AG10803 (cell line): ENCODE measurements at regions not wholly inside any gene's neighbourhood (a gene's known extent, or its start where the extent isn't known, plus 50 kb on each side); places are given as distances from the start of the nearest gene placed in this dataset.

Source experiments
- DNase-seq: peaks from one replicate; pipeline ENCODE4 v3.0.0; 2010; ENCODE audit warnings: low read depth
- H3K4me3 ChIP-seq: 2 replicates; pipeline ENCODE4 v1.5.1; 2011; ENCODE audit warnings: mild to moderate bottlenecking, low read length, control low read depth
- TF ChIP-seq, protein P1 (sequence below): conservative IDR thresholded peaks from 2 replicates; pipeline ENCODE4 v1.5.1; 2011; ENCODE audit warnings: mild to moderate bottlenecking, low read length, control low read depth, inconsistent platforms

- DNase-seq: no peak
- no peak overlapping the region for H3K4me3 ChIP-seq
- TF ChIP-seq, protein P1, sequence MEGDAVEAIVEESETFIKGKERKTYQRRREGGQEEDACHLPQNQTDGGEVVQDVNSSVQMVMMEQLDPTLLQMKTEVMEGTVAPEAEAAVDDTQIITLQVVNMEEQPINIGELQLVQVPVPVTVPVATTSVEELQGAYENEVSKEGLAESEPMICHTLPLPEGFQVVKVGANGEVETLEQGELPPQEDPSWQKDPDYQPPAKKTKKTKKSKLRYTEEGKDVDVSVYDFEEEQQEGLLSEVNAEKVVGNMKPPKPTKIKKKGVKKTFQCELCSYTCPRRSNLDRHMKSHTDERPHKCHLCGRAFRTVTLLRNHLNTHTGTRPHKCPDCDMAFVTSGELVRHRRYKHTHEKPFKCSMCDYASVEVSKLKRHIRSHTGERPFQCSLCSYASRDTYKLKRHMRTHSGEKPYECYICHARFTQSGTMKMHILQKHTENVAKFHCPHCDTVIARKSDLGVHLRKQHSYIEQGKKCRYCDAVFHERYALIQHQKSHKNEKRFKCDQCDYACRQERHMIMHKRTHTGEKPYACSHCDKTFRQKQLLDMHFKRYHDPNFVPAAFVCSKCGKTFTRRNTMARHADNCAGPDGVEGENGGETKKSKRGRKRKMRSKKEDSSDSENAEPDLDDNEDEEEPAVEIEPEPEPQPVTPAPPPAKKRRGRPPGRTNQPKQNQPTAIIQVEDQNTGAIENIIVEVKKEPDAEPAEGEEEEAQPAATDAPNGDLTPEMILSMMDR: no peak
Observed at GRCh38 chr9:89873801-89874200, 269.0 kb downstream of the GADD45G start.

- no peak for DNase-seq
- no peak overlapping the region for H3K4me3 ChIP-seq
- TF ChIP-seq, protein P1: no peak
Observed at GRCh38 chr9:89874351-89875321, 269.8 kb downstream of the GADD45G start.

- TF ChIP-seq, protein P1: no peak
- DNase-seq: no peak
- H3K4me3 ChIP-seq: no peak overlapping the region
Observed at GRCh38 chr9:89877051-89878002, 272.5 kb downstream of the GADD45G start.

- no peak for DNase-seq
- TF ChIP-seq, protein P1: no peak
- H3K4me3 ChIP-seq: no peak overlapping the region
Observed at GRCh38 chr9:89878003-89878411, 273.2 kb downstream of the GADD45G start.

DNA sequence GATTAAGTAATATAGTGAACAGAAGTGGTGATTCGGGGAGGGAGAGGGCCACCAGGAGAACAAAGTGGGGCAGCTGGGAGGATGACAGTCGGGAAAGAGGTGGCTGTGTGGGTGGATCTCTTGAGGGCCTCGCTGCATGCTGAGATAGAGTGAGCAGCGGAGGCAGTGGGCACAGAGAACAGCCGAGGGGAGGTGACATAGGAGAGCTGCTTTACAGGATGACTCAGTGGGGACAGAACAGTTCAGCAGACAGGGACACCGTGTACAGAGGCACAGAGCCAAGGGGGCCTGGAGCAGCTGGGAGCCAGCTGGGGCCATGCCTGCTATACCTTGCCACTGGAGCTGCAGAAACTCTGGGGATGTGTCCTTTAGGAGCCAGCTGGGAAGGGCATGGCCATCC, 273.9 kb downstream of the GADD45G start:
- DNase-seq: no peak
- TF ChIP-seq, protein P1: no peak
- no peak overlapping the region for H3K4me3 ChIP-seq

DNA sequence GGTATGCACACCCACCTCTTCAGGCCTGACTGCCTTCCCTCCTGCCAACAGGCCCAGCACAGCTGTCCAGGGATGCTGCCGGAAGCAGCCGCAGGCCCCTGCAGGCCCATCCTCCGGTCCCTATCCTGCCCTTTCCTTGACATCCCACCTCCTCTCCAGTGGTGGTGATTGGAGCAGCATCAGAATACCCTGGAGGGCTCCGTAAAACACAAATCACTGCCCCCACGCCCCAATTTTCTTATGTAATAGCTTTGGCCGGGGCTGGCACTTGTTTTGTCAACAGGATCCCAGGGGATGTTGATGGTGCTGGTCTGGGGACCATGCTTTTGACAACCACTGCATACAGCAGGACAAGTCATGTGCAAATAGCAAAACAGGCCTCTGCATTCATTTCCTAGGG, 274.5 kb downstream of the GADD45G start:
- TF ChIP-seq, protein P1: no peak
- no peak for DNase-seq
- H3K4me3 ChIP-seq: no peak overlapping the region
